Esophagus muscularis mucosa (tissue), 4 donors: ENCODE measurements at regions not wholly inside any gene's neighbourhood (a gene's known extent, or its start where the extent isn't known, plus 50 kb on each side); places are given as distances from the start of the nearest gene placed in this dataset.
"Not testable (repeated sequence)": the region's sequence is repeated elsewhere in the genome, so short reads cannot be mapped to it uniquely, and the experiment has no call there.

Source experiments
- DNase-seq: peaks from one replicate; pipeline ENCODE4 v3.0.0-alpha.2; 2017; ENCODE audit errors: extremely low spot score
- H3K27ac ChIP-seq, 4 donors: fragments of 200-600 bp; sonication (generic); replicated peaks in 1 of 4; 1 replicate in 3 of 4; 2 replicates in 1 of 4; pipeline ENCODE4 v1.5.1; 2016 to 2019; ENCODE audit warnings: mild to moderate bottlenecking in 1 of 4
- H3K27me3 ChIP-seq, 4 donors: fragments of 200-600 bp; sonication (generic); one replicate each; pipeline versions ENCODE4 v1.5.1 to v1.6.0; 2016 to 2019
- H3K36me3 ChIP-seq, 4 donors: fragments of 200-600 bp; sonication (generic); one replicate each; pipeline ENCODE4 v1.5.1; 2016 to 2019
- H3K4me1 ChIP-seq, 4 donors: fragments of 200-600 bp; sonication (generic); one replicate each; pipeline ENCODE4 v1.5.1; 2016 to 2019
- H3K4me3 ChIP-seq, 4 donors: fragments of 200-600 bp; sonication (generic); 1 replicate in 2 of 4; 2 replicates in 2 of 4; pipeline ENCODE4 v1.5.1; 2016 to 2019; ENCODE audit warnings: mild to moderate bottlenecking in 4 of 4, moderate library complexity in 1 of 4
- H3K9me3 ChIP-seq, 4 donors: fragments of 200-600 bp; sonication (generic); 1 replicate in 3 of 4; 2 replicates in 1 of 4; pipeline ENCODE4 v1.5.1; 2016 to 2019
- EP300 ChIP-seq: sonication (generic); formaldehyde crosslinking; IDR thresholded peaks from one replicate; pipeline ENCODE4 v1.6.1; 2017; ENCODE audit warnings: antibody characterized with exemption
- POLR2A ChIP-seq: fragments of 450-650 bp; IDR thresholded peaks from one replicate; pipeline ENCODE4 v1.6.1; 2017; ENCODE audit warnings: antibody characterized with exemption, moderate library complexity, mild to moderate bottlenecking, low read depth
- POLR2AphosphoS5 ChIP-seq, 2 donors: sonication (generic); formaldehyde crosslinking; IDR thresholded peaks; one replicate each; pipeline ENCODE4 v1.6.1; 2017; ENCODE audit warnings: antibody characterized with exemption in 2 of 2
- WGBS: methylation state at CpG from one replicate; pipeline ENCODE4 v1.1.5; 2018; 5-methylcytosine and 5-hydroxymethylcytosine counted together
- intact Hi-C: fragments of 100-400 bp; cut with DNase I; formaldehyde crosslinking; loops from one replicate; pipeline ENCODE4 v1.15.1; 2023
- TF ChIP-seq, protein P1 (sequence below), 3 experiments: fragments of 200-600 bp in 2 of 3; fragments of 450-650 bp in 1 of 3; sonication (generic) in 2 of 3; IDR thresholded peaks; one replicate each; pipeline ENCODE4 v1.5.1; 2017 to 2019; ENCODE audit warnings: antibody characterized with exemption in 3 of 3, mild to moderate bottlenecking in 2 of 3, moderate library complexity in 1 of 3

- TF ChIP-seq POLR2AphosphoS5 (IDR thresholded peaks at IDR 0.05), result no peak
- WGBS, result 92% methylated on average over 2 of the region's 2 CpGs
- intact Hi-C loops, result no loop called here
- Histone ChIP-seq H3K27me3 (no peaks in the 10 kb centered on the region), H3K36me3 (no peaks in the 10 kb centered on the region), H3K9me3 (no peaks in the 10 kb centered on the region), H3K27ac (no peak overlapping the region), H3K4me1 (no peaks in the 10 kb centered on the region), H3K4me3 (no peak overlapping the region)
- DNase-seq, result no peak
Observed at GRCh38 chr2:126275098-126275497, 380.9 kb upstream of the GYPC start.

DNA sequence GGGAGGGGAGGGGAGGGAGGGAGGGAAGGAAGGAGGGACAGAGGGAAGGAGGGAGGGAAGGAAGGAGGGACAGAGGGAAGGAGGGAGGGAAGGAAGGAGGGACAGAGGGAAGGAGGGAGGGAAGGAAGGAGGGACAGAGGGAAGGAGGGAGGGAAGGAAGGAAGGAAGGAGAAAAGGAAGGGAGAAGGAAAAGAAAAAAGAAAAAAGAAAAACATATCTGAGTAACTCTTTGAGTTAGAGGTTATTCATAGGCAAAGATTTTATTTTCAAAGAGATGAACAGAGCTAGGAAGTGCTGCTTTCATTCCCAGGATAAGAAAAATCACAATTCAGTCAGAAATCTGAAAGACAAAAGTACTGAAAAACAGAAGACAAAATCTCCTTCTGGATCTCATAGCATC, 379.7 kb upstream of the GYPC start:
- not testable (repeated sequence) for DNase-seq, H3K9me3 ChIP-seq

GRCh38 chr2:126288362-126288761, 367.6 kb upstream of the GYPC start:
- WGBS, result 74% methylated on average over 1 of the region's 1 CpG
- no peaks in the 10 kb centered on the region for H3K36me3 ChIP-seq
- TF ChIP-seq, protein P1, sequence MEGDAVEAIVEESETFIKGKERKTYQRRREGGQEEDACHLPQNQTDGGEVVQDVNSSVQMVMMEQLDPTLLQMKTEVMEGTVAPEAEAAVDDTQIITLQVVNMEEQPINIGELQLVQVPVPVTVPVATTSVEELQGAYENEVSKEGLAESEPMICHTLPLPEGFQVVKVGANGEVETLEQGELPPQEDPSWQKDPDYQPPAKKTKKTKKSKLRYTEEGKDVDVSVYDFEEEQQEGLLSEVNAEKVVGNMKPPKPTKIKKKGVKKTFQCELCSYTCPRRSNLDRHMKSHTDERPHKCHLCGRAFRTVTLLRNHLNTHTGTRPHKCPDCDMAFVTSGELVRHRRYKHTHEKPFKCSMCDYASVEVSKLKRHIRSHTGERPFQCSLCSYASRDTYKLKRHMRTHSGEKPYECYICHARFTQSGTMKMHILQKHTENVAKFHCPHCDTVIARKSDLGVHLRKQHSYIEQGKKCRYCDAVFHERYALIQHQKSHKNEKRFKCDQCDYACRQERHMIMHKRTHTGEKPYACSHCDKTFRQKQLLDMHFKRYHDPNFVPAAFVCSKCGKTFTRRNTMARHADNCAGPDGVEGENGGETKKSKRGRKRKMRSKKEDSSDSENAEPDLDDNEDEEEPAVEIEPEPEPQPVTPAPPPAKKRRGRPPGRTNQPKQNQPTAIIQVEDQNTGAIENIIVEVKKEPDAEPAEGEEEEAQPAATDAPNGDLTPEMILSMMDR (IDR thresholded peaks at IDR 0.05), result no peak
- TF ChIP-seq POLR2AphosphoS5 (IDR thresholded peaks at IDR 0.05), result no peak
- no peak for TF ChIP-seq POLR2A
- TF ChIP-seq EP300, result no peak
- intact Hi-C loops, result no loop called here
- no peak overlapping the region for H3K27ac ChIP-seq
- no peaks in the 10 kb centered on the region for H3K9me3 ChIP-seq
- H3K4me3 ChIP-seq, result no peak overlapping the region
- no peaks in the 10 kb centered on the region for H3K27me3 ChIP-seq
- DNase-seq, result no peak
- no peaks in the 10 kb centered on the region for H3K4me1 ChIP-seq

More for the DNA sequence above, 379.7 kb upstream of the GYPC start:
- H3K4me3 ChIP-seq, H3K4me1 ChIP-seq, intact Hi-C loops, H3K36me3 ChIP-seq, H3K27ac ChIP-seq, H3K27me3 ChIP-seq: not testable (repeated sequence)

- DNase-seq, H3K9me3 ChIP-seq, H3K4me3 ChIP-seq, H3K4me1 ChIP-seq, intact Hi-C loops, H3K27ac ChIP-seq, H3K27me3 ChIP-seq, H3K36me3 ChIP-seq: not testable (repeated sequence)
- 94% methylated on average over 1 of the region's 1 CpG for WGBS
Observed at GRCh38 chr2:126293962-126294361, 362.0 kb upstream of the GYPC start.

DNA sequence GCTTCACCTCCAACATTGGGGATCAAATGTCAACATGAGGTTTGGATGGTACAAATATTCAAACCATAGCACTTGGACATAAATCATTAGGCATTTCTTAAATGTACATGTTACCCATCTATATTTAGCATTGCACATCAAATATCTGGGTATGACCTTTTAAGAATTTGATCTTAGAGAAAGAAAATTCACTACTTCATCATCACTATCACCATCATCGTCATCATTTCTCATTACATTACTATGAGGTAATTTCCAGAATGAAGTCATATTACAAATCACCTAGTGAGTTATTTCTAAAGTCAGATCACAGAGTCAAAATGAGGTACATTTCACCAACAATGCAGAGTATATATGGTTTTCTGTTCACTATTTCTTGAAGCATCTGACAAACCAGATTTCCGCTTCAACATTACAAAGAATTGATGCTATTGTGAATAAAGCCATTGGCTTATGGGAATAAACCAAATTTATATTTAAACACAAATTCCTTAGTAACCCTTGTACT, 356.4 kb upstream of the GYPC start:
- WGBS, result 93% methylated on average over 2 of the region's 2 CpGs
- intact Hi-C loops, result no loop called here
- no peaks in the 10 kb centered on the region for H3K27me3 ChIP-seq
- H3K4me3 ChIP-seq, result no peak overlapping the region
- H3K27ac ChIP-seq, result no peak overlapping the region
- no peaks in the 10 kb centered on the region for H3K36me3 ChIP-seq
- TF ChIP-seq POLR2AphosphoS5 (IDR thresholded peaks at IDR 0.05) (no peak), EP300 (no peak), POLR2A (no peak)
- TF ChIP-seq, protein P1 (IDR thresholded peaks at IDR 0.05), result no peak
- H3K4me1 ChIP-seq, result no peaks in the 10 kb centered on the region
- DNase-seq, result no peak
- no peaks in the 10 kb centered on the region for H3K9me3 ChIP-seq

- no peaks in the 10 kb centered on the region for H3K36me3 ChIP-seq
- no peak overlapping the region for H3K4me3 ChIP-seq
- 76% methylated on average over 1 of the region's 1 CpG for WGBS
- intact Hi-C loops, result no loop called here
- no peaks in the 10 kb centered on the region for H3K9me3 ChIP-seq
- TF ChIP-seq POLR2AphosphoS5 (IDR thresholded peaks at IDR 0.05) (no peak), POLR2A (no peak)
- TF ChIP-seq, protein P1 (IDR thresholded peaks at IDR 0.05), result no peak
- no peaks in the 10 kb centered on the region for H3K4me1 ChIP-seq
- H3K27me3 ChIP-seq, result no peaks in the 10 kb centered on the region
- DNase-seq, result no peak
- H3K27ac ChIP-seq, result no peak overlapping the region
Observed at GRCh38 chr2:126300348-126300747, 355.6 kb upstream of the GYPC start.
